HepG2 (cell line): ENCODE measurements at regions not wholly inside any gene's neighbourhood (a gene's known extent, or its start where the extent isn't known, plus 50 kb on each side); places are given as distances from the start of the nearest gene placed in this dataset.

ENCODE experiments used
- ATAC-seq: fragments of 200-7000 bp; cut with Tn5 transposase; 3 replicates; pipeline ENCODE4 v1.9.1; 2020; ENCODE audit warnings: mild to moderate bottlenecking, moderate library complexity
- BruUV-seq: library from RNA; stranded (reverse); fragments of 400-500 nt; replicated peaks from 2 replicates; lab custom pipeline; 2021; lab: Mats Ljungman, UMichigan
- CTCF ChIA-PET: fragments of 300-600 bp; formaldehyde crosslinking; extraction: SDS; loops from one replicate; lab custom pipeline; 2021; ENCODE audit warnings: low total read pairs, inconsistent platforms, low intra/inter-chr PET ratio; lab: Yijun Ruan, JAX
- POLR2A ChIA-PET: fragments of 350-600 bp; sonication (Branson Sonifier 250); formaldehyde crosslinking; loops from one replicate; lab custom pipeline; 2020; ENCODE audit warnings: antibody characterized with exemption, inconsistent platforms; lab: Yijun Ruan, JAX
- DNase-seq: peaks from one replicate; pipeline ENCODE4 v3.0.0-alpha.2; 2015; ENCODE audit warnings: low spot score
- FAIRE-seq: peaks from 3 replicates; lab custom pipeline; 2011; peaks lifted over from hg19 to GRCh38; lab: Jason Lieb, UNC
- H2AFZ ChIP-seq: one replicate; pipeline ENCODE4 v1.6.1; 2011; ENCODE audit warnings: low read length, inconsistent platforms
- H3K27ac ChIP-seq: fragments of 300-600 bp; 3 replicates; pipeline ENCODE4 v1.8.0; 2011; ENCODE audit warnings: mixed run types, mild to moderate bottlenecking, mixed read lengths, low read length, inconsistent platforms; ENCODE audit not compliant: insufficient read depth; ENCODE audit errors: extremely low read length
- H3K27me3 ChIP-seq, 2 experiments: fragments of 200-600 bp in 1 of 2; 2 replicates in 1 of 2; 3 replicates in 1 of 2; pipeline versions ENCODE4 v1.6.0 to v1.8.0; 2011; ENCODE audit warnings: low read length in 2 of 2, mild to moderate bottlenecking in 2 of 2, moderate library complexity in 2 of 2, inconsistent platforms in 1 of 2; ENCODE audit not compliant: insufficient read depth in 2 of 2, control insufficient read depth in 1 of 2
- H3K36me3 ChIP-seq, 2 experiments: fragments of 200-600 bp in 1 of 2; replicated peaks in 1 of 2; 2 replicates in 1 of 2; 3 replicates in 1 of 2; pipeline versions ENCODE4 v1.5.1 to v1.8.0; 2011; ENCODE audit warnings: low read length in 2 of 2, inconsistent platforms in 1 of 2; ENCODE audit not compliant: insufficient read depth in 2 of 2, control insufficient read depth in 1 of 2
- H3K4me1 ChIP-seq: 2 replicates; pipeline ENCODE4 v1.5.1; 2012; ENCODE audit warnings: low read length, inconsistent platforms; ENCODE audit not compliant: insufficient read depth
- H3K4me2 ChIP-seq: 2 replicates; pipeline ENCODE4 v1.6.0; 2011; ENCODE audit warnings: low read depth, low read length, inconsistent platforms
- H3K4me3 ChIP-seq, 3 experiments: fragments of 200-600 bp in 1 of 3; sonication (generic), shearing (Covaris generic) in 1 of 3; replicated peaks in 1 of 3; 2 replicates each; pipeline ENCODE4 v1.5.1; 2011 to 2016; ENCODE audit warnings: low read length in 3 of 3, inconsistent platforms in 2 of 3, low read depth in 2 of 3, mild to moderate bottlenecking in 2 of 3, control low read depth in 1 of 3, mixed read lengths in 1 of 3; ENCODE audit not compliant: insufficient read depth in 1 of 3
- H3K79me2 ChIP-seq: one replicate; pipeline ENCODE4 v1.6.1; 2011; ENCODE audit warnings: low read length, inconsistent platforms; ENCODE audit not compliant: insufficient read depth
- H3K9ac ChIP-seq: 2 replicates; pipeline ENCODE4 v1.6.0; 2011; ENCODE audit warnings: mild to moderate bottlenecking, low read depth, low read length, inconsistent platforms; ENCODE audit not compliant: insufficient read depth
- H3K9me3 ChIP-seq: 2 replicates; pipeline ENCODE4 v1.5.1; 2012; ENCODE audit warnings: mild to moderate bottlenecking, low read length
- H4K20me1 ChIP-seq: 2 replicates; pipeline ENCODE4 v1.6.0; 2011; ENCODE audit warnings: inconsistent platforms, mild to moderate bottlenecking, low read length, moderate library complexity; ENCODE audit not compliant: insufficient read depth
- FOXM1 ChIP-seq: sonication (generic); formaldehyde crosslinking; IDR thresholded peaks from 2 replicates; pipeline ENCODE4 v1.5.0; 2020; ENCODE audit warnings: missing genetic modification reagents
- HNF1A ChIP-seq, 2 experiments: sonication (generic) in 1 of 2; formaldehyde crosslinking in 1 of 2; IDR thresholded peaks; 2 replicates each; pipeline versions ENCODE4 v1.4.0 to v1.6.1; 2016 to 2020; ENCODE audit warnings: borderline replicate concordance in 1 of 2, low read depth in 1 of 2, mild to moderate bottlenecking in 1 of 2, missing genetic modification reagents in 1 of 2
- MEIS2 ChIP-seq: sonication (generic); formaldehyde crosslinking; IDR thresholded peaks from 2 replicates; pipeline ENCODE4 v1.9.0; 2021; ENCODE audit warnings: mild to moderate bottlenecking, missing genetic modification reagents
- NFE2 ChIP-seq: sonication (generic); formaldehyde crosslinking; IDR thresholded peaks from 2 replicates; pipeline ENCODE4 v1.4.0; 2020; ENCODE audit warnings: missing genetic modification reagents
- POLR2G ChIP-seq: fragments of 200-400 bp; formaldehyde crosslinking; IDR thresholded peaks from 2 replicates; pipeline ENCODE4 v1.6.1; 2018; ENCODE audit warnings: mild to moderate bottlenecking, low read depth, low read length, moderate library complexity
- SATB2 ChIP-seq: sonication (generic); formaldehyde crosslinking; IDR thresholded peaks from 2 replicates; pipeline ENCODE4 v1.5.0; 2020; ENCODE audit warnings: missing genetic modification reagents
- SETDB1 ChIP-seq: sonication (generic); formaldehyde crosslinking; IDR thresholded peaks from 2 replicates; pipeline ENCODE4 v1.5.1; 2020; ENCODE audit warnings: missing genetic modification reagents, mild to moderate bottlenecking, borderline replicate concordance
- ZBTB37 ChIP-seq: sonication (generic); formaldehyde crosslinking; IDR thresholded peaks from 2 replicates; pipeline ENCODE4 v1.4.0; 2020; ENCODE audit warnings: mild to moderate bottlenecking, missing genetic modification reagents
- ZNF546 ChIP-seq: sonication (generic); formaldehyde crosslinking; conservative IDR thresholded peaks from 2 replicates; pipeline ENCODE4 v1.8.1; 2023; ENCODE audit warnings: mild to moderate bottlenecking, missing genetic modification reagents
- ZSCAN20 ChIP-seq: sonication (generic); formaldehyde crosslinking; IDR thresholded peaks from 2 replicates; pipeline ENCODE4 v1.4.0; 2020; ENCODE audit warnings: missing genetic modification reagents, mild to moderate bottlenecking, borderline replicate concordance
- WGBS: methylation state at CpG from one replicate; pipeline ENCODE4 v1.1.6; 2017; ENCODE audit warnings: low lambda C conversion rate; 5-methylcytosine and 5-hydroxymethylcytosine counted together
- in situ Hi-C: cut with HindIII; loops from 2 replicates; pipeline ENCODE4 v1.10.0; 2017; ENCODE audit warnings: low pct_unique_long_range_greater_than_20kb; ENCODE audit not compliant: extremely low pct_ligation_motif_present
- intact Hi-C: fragments of 100-400 bp; cut with micrococcal nuclease; formaldehyde crosslinking; loops from one replicate; pipeline ENCODE4 v1.10.0; 2022; ENCODE audit not compliant: unreplicated experiment
- TF ChIP-seq, protein P1 (sequence below): sonication (generic); formaldehyde crosslinking; IDR thresholded peaks from 2 replicates; pipeline ENCODE4 v1.8.1; 2023; ENCODE audit warnings: mild to moderate bottlenecking, inconsistent platforms, moderate library complexity, missing genetic modification reagents, borderline replicate concordance

DNA sequence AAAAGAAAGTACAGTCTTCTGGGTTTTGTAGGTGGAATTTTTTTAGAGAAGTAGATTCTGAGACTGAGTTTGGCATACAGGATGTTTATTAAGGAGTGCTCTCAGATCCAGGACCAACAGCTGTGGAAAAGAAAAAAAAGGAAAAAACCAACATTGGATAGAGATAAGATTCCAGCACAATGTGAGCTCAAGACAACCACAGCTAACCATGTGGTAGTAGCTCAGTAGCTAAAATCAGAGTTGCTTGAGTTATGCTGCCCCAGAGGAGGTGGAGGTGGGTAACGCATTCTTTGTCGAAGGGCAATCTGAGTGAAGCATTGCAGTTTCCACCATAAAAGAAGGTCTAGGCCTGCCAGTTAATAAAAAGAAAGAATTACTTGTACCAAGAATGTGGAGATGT is 904.3 kb downstream of the NSUN3 start (continued):
- TF ChIP-seq, protein P1, sequence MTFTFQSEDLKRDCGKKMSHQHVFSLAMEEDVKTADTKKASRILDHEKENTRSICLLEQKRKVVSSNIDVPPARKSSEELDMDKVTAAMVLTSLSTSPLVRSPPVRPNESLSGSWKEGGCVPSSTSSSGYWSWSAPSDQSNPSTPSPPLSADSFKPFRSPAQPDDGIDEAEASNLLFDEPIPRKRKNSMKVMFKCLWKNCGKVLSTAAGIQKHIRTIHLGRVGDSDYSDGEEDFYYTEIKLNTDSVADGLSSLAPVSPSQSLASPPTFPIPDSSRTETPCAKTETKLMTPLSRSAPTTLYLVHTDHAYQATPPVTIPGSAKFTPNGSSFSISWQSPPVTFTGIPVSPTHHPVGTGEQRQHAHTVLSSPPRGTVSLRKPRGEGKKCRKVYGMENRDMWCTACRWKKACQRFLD (CRISPR knock-in tag): no peak
- TF ChIP-seq ZSCAN20 (CRISPR knock-in tag) (no peak), NFE2 (CRISPR knock-in tag) (no peak), ZBTB37 (CRISPR knock-in tag) (no peak), POLR2G (no peak), MEIS2 (CRISPR knock-in tag) (no peak)

DNA sequence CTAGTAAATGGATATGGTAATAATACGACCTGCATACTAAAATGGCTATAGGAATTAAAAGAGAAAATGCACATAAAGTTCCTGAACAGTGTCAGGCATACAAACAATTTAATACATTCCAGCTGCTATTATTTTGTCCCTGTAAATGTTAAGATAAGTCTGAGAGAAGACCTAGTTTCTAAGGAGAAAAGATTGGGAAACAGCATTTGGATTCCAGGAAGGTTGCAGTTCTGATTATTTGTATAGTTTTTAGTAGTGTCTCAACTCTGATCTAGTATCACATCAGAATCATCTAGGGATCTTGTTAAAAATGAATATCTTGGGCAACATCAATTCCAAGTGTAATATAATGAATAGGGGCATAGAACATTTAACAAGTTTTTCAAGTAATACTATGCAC is 905.7 kb downstream of the NSUN3 start:
- intact Hi-C loops (no loop called here), in situ Hi-C loops (no loop called here)
- FAIRE-seq: no peak
- ATAC-seq: no peak
- Histone ChIP-seq H3K9ac (no peak overlapping the region), H4K20me1 (no peaks in the 10 kb centered on the region), H3K79me2 (no peaks in the 10 kb centered on the region), H3K36me3 (no peaks in the 10 kb centered on the region), H3K4me1 (no peaks in the 10 kb centered on the region), H3K27me3 (no peaks in the 10 kb centered on the region), H3K4me3 (no peak overlapping the region), H3K27ac (no peak overlapping the region), H3K9me3 (no peaks in the 10 kb centered on the region), H2AFZ (no peak overlapping the region), H3K4me2 (no peak overlapping the region)
- no peak for DNase-seq
- no TSS peak for BruUV-seq
- WGBS: 0% methylated on average over 1 of the region's 1 CpG
- ChIA-PET POLR2A (no interaction called here), CTCF (no interaction called here)
- TF ChIP-seq FOXM1 (CRISPR knock-in tag) (no peak), ZNF546 (CRISPR knock-in tag) (no peak), HNF1A (IDR thresholded peaks at IDR 0.05; ENCODE audit: low read depth) (no peak), HNF1A (CRISPR knock-in tag; IDR thresholded peaks at IDR 0.05; ENCODE audit: borderline replicate concordance) (no peak), SATB2 (CRISPR knock-in tag) (no peak), SETDB1 (CRISPR knock-in tag) (no peak)
